Dermis blood vessel endothelial cell (primary cell): ENCODE measurements at regions not wholly inside any gene's neighbourhood (a gene's known extent, or its start where the extent isn't known, plus 50 kb on each side); places are given as distances from the start of the nearest gene placed in this dataset.

Source experiments
- DNase-seq: peaks from one replicate; pipeline ENCODE4 v3.0.0; 2010

DNA sequence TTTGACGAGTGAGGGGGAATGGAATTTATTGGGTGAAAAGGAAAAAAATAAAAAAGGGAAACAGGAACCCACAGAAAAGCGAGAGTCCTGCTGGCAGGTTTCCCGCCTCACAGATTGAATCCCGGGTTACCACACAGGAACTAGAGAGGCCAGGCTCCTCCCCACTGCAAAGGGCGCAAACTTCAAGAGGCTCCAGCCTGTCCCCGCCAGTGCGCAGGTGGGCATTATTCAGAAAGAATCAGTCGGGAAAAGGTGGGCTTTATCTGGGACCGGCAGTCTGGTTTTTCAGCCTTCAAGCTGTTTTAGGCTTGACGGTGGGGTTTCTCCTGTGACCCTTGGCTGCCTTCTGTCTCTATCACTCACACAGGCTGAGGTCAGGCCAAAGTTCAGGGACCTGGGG, 1496.8 kb downstream of the RPA4 start:
- DNase-seq = no peak

DNA sequence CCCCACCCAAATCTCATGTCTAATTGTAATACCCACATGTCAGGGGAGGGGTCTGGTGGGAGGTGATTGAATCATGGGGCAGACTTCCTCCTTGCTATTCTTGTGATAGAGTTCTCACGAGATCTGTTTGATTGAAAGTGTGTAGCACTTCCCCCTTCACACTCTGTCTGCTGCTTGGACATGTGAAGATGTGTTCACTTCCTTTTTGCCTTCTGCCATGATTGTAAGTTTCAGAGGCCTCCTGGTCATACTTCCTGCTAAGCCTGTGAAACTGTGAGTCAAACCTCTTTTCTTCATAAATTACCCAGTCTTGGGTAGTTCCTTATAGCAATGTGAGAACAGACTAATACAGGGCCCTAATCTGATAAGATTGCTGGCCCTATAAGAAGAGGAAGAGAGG, 1514.8 kb downstream of the RPA4 start:
- DNase-seq = no peak

DNA sequence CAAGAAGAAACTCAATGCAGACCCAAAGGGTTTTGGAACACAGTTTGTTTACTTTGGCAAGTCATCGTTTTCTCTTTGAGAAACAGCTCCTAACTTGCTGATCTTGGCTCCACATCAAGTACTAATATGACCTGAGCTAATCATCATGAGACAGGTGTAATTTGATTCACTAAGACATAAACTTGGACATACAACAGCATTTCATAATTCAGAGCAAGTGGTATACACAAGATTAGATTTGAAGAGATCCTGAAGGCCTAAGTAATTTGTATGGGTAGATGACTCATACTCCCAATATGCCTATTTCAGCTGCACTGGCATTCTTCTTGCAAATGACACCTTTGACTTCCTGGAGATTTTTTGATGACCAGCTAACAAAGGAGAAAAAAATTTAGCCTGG, 1521.7 kb downstream of the RPA4 start:
- no peak for DNase-seq

DNA sequence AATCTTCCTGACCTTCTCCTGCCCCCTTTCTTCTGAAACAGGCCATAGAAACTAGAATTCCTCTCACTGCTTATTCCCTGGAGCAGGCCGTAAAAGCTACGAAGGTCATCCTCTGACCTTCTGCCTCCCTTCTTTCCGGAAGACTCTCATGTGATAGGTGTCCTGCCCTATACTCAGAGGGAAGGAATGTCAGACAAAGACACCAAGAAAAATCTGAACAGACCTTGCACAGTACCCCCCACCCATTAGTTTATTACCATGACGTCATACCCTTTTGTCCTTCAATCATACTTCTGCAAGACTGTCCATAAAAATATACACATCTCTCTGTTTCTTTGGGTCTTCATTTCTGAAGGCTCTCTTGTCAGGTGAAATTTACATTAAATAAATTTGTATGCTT, 1523.9 kb downstream of the RPA4 start:
- no peak for DNase-seq

DNA sequence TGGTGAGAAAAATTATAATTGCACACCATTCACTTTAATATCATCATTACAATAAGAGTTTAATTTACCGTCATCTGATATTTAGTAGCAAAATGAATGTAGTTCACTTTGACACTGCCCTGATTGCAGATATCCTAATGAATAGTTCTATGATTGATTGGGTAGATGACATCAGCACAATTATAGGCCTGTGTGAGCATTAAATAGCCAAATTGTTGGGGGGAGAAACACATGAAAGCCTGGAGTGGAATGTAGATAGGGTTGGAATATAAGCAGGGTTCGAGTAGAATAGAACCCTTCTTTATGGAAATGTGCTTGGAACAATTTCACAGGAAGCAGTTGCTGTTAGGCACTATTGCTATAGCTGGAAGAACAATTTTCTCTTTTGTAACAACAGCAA, 1526.2 kb downstream of the RPA4 start:
- DNase-seq = no peak

DNA sequence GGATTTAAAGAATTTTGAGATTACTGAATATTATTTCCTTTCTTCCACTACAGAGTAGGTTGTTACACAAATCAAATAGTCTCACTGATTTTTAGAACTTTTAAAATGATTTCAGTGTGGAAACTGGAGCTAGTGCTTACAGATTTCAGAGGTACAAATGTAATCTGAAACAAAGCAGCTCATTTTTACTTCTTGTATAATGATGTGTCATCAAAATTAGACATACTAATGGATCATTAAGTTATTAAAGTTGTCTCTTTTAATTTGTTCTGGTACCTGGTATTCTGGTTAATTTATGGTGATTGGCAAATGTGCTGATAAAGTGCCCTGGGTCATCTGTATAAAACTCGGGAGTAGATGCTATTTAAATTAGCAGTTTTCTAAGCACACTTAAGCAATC, 1528.3 kb downstream of the RPA4 start:
- no peak for DNase-seq

DNA sequence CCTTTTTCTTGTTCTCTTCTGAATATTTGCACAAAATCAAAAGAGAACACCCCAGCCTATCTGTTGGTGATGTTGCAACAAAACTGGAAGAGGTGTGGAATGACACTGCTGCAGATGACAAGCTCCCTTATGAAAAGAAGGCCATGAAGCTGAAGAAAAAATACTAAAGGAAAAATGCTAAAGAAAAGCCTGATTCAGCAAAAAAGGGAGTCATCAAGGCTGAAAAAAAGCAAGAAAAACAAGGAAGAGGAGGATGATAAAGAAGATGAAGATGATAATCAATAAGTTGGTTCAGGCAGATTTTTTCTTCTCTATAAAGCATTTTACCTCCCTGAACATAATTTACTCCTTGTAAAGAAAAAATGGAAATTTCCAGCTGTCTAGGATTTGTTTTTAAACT, 1538.8 kb downstream of the RPA4 start:
- no peak for DNase-seq

DNA sequence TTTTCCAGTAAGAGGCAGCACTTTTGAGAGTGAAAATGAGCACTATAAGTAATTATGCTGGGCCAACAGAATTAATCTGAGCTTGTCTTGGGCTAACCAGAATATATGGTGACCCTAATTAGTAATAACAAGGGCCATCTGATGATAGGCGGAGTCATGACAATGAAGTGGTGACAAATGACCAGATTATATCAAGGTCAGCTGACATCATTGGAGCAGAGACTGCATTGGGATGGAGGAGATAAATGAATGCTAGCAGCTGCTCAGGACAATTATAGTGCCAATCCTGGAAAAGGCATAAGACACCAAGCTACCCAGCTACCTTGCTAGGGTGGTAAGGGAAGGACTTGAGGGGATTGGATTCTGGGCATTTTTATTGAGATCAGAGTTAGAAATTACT, 1548.7 kb downstream of the RPA4 start:
- no peak for DNase-seq

DNA sequence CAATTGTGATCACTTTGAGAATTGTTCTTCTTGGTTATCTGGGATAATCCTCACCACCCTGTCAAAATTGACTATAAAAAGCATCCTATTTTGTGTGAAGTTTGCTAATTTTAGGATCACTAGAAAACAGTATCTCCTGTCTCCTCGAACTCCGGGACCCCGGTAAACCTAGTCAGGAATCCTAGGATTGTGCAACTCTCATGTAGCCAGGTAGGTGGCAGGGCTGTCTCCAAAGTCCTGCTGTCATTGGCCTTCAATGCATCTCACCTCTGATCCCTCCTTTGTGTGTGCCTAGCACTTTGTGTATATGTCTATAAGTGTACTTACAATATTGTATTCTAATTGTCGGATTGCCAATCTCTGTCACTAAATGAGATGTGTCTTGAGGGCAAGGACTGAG, 1564.8 kb downstream of the RPA4 start:
- no peak for DNase-seq

DNA sequence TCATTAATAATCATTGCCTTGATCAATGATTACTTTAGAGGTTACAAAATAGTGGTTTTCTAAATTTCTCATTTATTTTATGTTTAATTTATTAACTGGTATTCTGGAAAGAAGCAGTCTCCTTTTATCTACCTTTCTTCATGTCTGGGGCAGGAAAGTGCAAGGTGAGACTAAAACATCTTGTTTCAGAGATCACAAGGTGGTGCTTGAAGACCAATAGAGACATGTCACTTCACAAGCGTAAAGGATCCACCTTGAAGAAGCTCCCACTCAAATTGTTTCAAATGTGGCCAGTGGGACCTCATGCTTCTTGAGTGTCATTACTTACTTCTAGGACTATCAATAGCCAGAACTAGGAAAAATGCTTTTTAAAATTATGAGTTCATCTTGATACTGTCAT, 1568.7 kb downstream of the RPA4 start:
- no peak for DNase-seq

DNA sequence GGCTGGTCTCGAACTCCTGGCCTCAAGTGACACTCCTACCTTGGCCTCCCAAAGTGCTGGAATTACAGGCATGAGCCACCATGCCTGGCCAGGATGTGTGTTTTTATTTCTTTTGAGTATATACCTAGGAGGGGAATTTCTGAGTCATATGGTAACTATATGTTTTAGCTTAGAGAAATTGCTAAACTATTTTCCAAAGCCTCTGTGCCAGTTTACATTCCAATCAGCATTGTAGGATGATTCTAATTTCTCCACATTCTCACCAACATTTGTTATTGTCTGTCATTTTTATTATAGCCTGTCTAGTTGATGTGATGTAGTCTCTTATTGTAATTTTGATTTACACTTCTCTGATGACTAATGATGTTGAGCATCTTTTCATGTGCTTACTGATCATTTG, 1576.0 kb downstream of the RPA4 start:
- no peak for DNase-seq

DNA sequence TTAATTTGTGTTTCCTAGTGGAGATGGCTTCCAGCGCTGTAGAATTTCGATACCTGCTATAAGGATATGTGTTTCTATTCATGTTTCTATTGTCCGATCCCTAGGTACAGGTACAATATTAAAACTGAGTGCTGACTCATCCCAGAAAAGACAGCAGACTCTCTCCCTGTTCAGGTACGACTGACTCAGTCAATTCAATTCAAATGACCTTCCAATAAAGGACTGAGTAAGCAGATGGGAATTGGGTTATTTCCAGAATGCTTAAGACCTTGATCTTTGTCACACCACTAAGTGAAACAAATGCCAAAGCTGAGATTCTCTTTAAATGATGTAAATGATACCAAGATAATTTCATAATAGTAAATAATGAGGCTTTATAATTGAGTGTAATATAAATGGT, 1596.9 kb downstream of the RPA4 start:
- no peak for DNase-seq

DNA sequence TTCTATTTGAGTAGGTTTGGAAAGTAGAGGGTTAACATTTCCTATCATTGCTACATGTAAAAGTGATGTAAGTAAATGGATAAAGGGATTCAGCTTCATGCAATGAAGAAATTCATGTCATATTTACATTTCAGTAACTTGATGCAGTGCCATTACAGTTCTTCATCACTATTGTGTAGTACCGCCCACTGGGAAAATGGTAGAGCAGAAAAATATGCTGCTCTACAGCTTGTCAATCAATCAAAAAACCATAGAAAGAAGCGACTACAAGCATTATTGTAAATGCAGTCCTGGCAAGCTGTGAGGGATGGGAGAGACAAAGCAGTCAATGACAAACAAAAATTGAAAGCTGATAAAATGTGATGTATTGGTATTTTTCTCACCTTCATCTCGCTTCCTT, 1597.9 kb downstream of the RPA4 start:
- no peak for DNase-seq

DNA sequence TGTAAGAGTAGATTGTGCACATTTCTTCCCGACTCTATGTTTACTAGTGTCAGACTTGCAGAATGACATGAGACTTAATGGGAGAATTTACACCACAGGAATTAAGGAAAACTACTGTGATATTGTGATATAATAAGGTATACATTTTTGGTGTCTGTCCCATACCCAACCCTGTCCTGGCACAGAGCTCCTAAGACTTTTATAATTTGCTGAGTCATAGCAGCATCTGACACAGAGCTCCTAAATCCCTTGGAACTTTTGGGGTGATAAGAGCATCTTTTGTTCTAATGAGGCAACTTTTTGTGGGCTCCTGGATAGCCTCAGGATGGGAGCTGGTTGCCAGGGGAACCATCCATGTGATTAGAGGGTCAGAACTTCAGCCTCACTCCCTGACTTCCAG, 1607.0 kb downstream of the RPA4 start:
- DNase-seq = no peak

DNA sequence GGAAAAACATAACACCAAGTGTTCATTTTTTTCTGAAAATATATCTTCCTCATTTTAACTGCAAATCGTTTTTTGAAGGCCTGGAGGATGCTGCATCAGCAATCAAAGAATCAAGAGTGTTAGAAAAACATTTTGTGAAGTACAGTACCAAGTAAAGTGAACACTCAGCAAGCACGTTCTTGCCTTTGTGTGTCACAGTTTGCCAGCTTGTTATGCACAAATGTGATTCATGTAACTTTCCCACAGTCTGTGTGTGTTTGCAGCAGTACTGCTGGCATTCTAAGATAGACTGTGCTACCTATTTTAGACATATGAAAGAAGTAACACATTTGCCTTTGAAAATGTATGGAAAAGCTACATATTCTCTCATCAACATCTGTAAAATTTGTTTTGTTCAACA, 1617.7 kb downstream of the RPA4 start:
- no peak for DNase-seq

DNA sequence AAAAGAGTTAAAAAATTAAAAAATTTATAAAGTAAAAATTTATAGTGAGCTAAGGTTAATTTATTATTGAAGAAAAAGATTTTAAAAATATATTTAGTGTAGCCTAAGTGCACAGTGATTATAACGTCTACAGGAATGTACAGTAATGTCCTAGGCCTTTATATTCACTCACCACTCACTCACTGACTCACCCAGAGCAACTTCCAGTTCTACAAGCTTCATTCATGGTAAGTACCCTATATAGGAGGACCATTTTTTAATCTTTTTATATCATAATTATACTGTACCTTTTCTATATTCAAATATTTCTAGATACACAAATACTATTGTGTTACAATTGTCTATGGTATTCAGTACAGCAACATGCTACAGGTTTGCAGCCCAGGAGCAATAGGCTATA, 1623.2 kb downstream of the RPA4 start:
- no peak for DNase-seq

DNA sequence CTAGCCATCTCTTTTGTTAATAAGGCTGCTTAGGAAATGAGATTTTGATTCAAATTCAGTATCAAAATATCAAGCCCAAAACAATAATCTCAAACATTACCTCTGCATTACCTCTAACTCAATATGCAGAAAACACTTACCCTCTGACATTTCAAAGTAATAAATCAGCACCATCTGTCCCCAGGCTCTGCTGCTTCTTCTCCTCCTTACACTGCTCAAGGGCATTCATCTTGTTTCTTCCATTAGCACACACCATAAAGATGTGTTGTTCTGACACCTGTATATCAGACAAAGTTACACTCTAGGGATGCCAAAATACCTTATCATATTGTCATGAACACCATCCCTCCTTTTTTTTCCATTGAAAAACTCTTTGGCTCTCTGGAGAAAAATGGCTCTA, 1630.3 kb downstream of the RPA4 start:
- no peak for DNase-seq

DNA sequence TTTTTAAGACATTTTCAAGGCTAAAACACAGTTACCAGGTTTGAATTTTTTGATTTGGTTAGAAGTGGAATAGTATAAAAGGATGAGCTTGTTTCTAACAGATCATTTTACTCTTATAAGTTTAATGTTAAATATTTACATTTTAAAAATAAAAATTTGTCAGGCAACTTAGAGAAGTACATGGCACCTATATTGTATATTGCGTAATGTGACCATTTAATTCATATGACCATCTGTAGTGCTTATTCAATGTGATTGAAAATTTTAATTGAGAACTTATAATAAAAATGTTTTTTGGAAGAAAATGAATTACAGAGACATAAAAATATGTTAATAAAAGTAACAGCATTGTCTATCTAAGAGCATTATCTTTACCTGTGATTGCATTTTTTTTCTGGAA, 1632.4 kb downstream of the RPA4 start:
- no peak for DNase-seq

DNA sequence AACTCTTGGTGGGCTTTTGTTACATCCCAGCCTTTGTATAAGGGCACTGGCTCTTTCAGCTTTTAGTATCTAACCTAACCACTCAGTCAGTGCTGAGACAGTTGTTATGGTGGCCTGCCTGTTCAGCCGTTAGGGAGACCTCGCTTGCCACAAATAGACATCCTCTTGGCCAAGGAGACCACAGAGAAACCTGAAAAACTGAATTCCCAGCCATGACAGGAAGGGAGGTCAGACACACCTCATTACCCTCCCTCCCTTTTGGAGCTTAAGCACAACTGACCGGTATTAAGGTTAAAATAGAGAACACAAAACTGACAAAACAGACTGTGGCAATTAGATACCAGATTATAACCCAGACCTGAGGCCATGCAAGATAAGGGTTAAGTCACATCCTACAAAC, 1639.3 kb downstream of the RPA4 start:
- no peak for DNase-seq

DNA sequence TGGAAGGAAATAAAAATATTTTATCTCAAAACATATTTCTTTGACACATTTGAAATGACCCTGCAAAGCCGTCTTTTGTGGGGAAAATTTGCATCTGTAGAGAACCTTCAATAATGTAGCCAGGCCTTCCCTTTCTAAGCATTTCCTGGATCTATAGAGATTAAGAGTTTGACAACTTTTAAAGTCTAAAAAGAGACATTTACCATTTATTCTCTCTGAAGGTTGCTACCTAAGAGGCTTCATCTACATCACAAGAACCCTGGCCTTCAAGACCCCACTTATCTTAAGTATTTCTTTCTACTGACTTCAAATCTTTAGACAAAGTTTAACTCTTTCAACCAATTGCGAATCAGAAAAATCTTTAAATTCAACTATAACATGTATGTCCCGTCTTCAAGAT, 1639.8 kb downstream of the RPA4 start:
- DNase-seq = no peak

DNA sequence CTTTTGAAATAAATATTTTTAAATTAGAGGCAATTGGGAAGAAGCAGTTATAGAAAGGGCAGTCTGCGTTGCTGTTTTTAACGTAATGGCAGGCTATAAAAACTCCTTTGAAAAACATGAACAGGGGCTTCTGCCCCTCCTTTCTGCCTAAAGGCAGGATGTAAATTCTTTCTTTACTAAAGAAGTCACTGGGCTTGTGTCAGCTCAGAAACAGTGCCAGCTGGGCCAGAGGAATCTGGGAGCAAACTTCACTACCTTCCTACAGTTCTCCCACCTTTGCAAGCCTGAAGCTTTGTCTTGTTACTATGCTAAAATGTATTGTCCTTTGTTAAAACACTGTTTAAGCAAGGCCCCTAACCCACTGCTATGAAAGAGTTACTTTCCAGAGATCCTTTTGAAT, 1664.8 kb downstream of the RPA4 start:
- DNase-seq = no peak

DNA sequence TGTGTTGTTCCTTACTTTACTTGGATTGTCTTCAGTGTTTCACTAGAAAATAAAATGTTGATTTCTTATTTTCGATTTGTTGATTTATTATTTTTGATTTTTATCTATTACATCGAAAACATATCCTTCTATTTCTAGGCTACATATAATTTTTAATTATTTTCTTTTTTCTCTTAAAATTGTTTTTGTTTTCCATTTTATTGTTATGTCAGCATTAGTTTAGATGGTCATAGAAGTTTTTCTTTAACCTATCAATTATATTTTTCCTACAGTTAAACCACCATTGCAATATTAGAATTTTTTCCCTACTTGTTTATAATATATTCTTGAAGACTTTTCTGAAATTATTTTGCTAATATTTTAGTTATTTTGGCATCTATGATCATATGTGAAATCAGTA, 1685.1 kb downstream of the RPA4 start:
- no peak for DNase-seq

DNA sequence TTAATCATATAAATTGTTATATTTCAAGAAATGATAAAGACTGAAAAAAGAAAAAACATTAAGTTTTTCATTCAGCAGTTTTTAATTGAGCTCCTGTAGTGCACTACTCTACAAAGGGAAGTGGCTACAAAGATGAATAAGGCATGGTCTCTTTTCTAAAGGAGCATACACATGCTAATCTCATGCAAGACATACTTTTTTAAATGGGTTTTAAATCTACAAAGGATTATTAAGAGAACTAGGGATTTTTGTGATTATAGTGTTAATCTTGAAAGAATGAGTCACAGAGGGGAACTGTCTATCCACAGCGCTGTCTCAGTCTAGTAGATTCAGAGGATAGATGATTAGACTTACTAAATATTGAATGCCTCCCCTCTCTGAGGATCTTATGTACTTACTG, 1722.2 kb downstream of the RPA4 start:
- no peak for DNase-seq

DNA sequence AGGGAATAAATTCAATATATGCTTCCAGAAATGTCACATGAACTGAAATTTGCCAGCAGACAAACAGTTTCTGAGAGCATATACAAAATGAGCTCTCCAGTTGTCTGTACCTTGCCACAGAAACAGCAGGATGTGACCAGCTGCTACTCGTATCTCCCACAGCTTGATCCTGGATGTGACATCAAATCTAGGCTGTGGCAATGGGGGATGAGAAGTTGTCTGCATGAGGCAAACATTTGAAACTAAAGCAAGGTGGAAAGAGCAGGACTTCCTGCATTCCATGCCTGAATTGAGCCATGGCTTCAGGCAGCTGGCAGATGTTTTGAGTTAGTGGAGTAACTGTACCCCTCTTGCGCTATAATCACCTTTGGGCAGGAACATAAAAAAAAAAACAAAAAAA, 1724.0 kb downstream of the RPA4 start:
- DNase-seq = no peak

DNA sequence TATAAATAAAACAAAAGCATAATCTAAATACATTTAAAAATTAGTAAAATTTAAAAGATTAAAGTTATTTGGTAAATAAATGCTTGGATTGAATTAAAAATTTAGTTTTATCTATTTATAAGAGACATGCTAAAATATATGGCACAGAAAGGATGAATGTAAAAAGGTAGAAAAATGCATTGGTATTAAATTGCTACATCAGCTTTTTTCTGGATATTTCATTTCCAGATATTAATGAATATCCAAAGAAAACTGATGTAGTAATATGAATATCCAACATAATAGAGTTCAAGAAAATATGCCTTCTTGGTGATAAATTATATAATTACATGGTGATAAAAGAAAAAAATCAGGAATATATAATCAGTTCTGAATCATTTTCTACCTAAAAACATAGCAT, 1743.9 kb downstream of the RPA4 start:
- DNase-seq = no peak

DNA sequence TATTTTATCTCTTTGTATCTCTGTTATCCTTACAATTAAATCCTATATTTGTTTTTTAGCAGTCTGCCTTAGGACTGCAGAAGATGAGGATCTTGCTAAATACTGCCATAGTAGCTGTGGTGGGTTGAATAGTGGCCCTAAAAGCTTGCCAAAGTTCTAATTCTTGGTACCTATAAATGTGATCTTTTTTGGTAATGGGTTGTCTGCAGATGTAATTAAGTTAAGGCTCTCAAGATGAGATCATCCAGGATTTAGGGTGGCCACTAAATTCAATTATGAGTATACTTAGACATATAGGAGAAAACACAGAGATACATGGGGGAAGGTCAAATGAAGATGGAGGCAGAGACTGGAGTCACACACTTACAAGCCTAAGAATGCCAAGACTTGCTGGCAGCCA, 1753.7 kb downstream of the RPA4 start:
- DNase-seq = no peak
